ENCODE measurements at regions not wholly inside any gene's neighbourhood (a gene's known extent, or its start where the extent isn't known, plus 50 kb on each side); places are given as distances from the start of the nearest gene placed in this dataset.

GRCh38 chr17:5662409-5663085 lies 78.2 kb upstream of the NLRP1 start:
- H3F3A ChIP-seq (ENCODE audit: insufficient read depth) = no peaks in the 10 kb centered on the region
- no peaks in the 10 kb centered on the region for H3K9me3 ChIP-seq (ENCODE audit: insufficient read depth, low read length)
- no peaks in the 10 kb centered on the region for H4K20me1 ChIP-seq (ENCODE audit: low read depth, low read length)
- no peaks in the 10 kb centered on the region for H3K79me2 ChIP-seq (ENCODE audit: insufficient read depth, low read length)
- H3K4me3 ChIP-seq (ENCODE audit: insufficient read depth, low read length, poor library complexity, severe bottlenecking) = no peak overlapping the region
- TF ChIP-seq EZH2phosphoT487 (conservative IDR thresholded peaks at IDR 0.05; ENCODE audit: low read length) (no peak), CTCF (IDR thresholded peaks at IDR 0.05; ENCODE audit: insufficient read depth, low read length, poor library complexity, severe bottlenecking) (no peak)
- H3K4me2 ChIP-seq (ENCODE audit: low read depth, low read length, poor library complexity, severe bottlenecking) = no peak overlapping the region
- no peak overlapping the region for H3K27ac ChIP-seq (ENCODE audit: low read depth, low read length)
- no peak overlapping the region for H2AFZ ChIP-seq (ENCODE audit: low read depth, low read length, severe bottlenecking)
- no peaks in the 10 kb centered on the region for H3K27me3 ChIP-seq (ENCODE audit: low read length)
- H3K9ac ChIP-seq (ENCODE audit: low read length) = no peak overlapping the region
- no peaks in the 10 kb centered on the region for H3K9me2 ChIP-seq (replicated peaks; ENCODE audit: insufficient read depth, low read length)
- H3K36me3 ChIP-seq (ENCODE audit: low read length) = no peaks in the 10 kb centered on the region

- Histone ChIP-seq H3K27me3 (ENCODE audit: low read length) (no peaks in the 10 kb centered on the region), H3K36me3 (ENCODE audit: low read length) (no peaks in the 10 kb centered on the region), H2AFZ (ENCODE audit: low read depth, low read length, severe bottlenecking) (no peak overlapping the region), H4K20me1 (ENCODE audit: low read depth, low read length) (no peaks in the 10 kb centered on the region), H3F3A (ENCODE audit: insufficient read depth) (no peaks in the 10 kb centered on the region), H3K9me2 (replicated peaks; ENCODE audit: insufficient read depth, low read length) (no peaks in the 10 kb centered on the region), H3K79me2 (ENCODE audit: insufficient read depth, low read length) (no peaks in the 10 kb centered on the region), H3K9me3 (ENCODE audit: insufficient read depth, low read length) (no peaks in the 10 kb centered on the region), H3K4me2 (ENCODE audit: low read depth, low read length, poor library complexity, severe bottlenecking) (no peak overlapping the region), H3K4me3 (ENCODE audit: insufficient read depth, low read length, poor library complexity, severe bottlenecking) (no peak overlapping the region), H3K9ac (ENCODE audit: low read length) (no peak overlapping the region), H3K27ac (ENCODE audit: low read depth, low read length) (no peak overlapping the region)
- TF ChIP-seq CTCF (IDR thresholded peaks at IDR 0.05; ENCODE audit: insufficient read depth, low read length, poor library complexity, severe bottlenecking) (no peak), EZH2phosphoT487 (conservative IDR thresholded peaks at IDR 0.05; ENCODE audit: low read length) (no peak)
Observed at GRCh38 chr17:5665164-5665563, 80.9 kb upstream of the NLRP1 start.

GRCh38 chr17:5667871-5668270 lies 83.6 kb upstream of the NLRP1 start:
- Histone ChIP-seq H3K9ac (ENCODE audit: low read length) (no peak overlapping the region), H3K9me2 (replicated peaks; ENCODE audit: insufficient read depth, low read length) (no peaks in the 10 kb centered on the region), H4K20me1 (ENCODE audit: low read depth, low read length) (no peaks in the 10 kb centered on the region), H3K4me2 (ENCODE audit: low read depth, low read length, poor library complexity, severe bottlenecking) (no peak overlapping the region), H3F3A (ENCODE audit: insufficient read depth) (no peaks in the 10 kb centered on the region), H3K4me3 (ENCODE audit: insufficient read depth, low read length, poor library complexity, severe bottlenecking) (no peak overlapping the region), H3K9me3 (ENCODE audit: insufficient read depth, low read length) (no peaks in the 10 kb centered on the region), H3K27me3 (ENCODE audit: low read length) (no peaks in the 10 kb centered on the region), H2AFZ (ENCODE audit: low read depth, low read length, severe bottlenecking) (no peak overlapping the region), H3K79me2 (ENCODE audit: insufficient read depth, low read length) (no peaks in the 10 kb centered on the region), H3K36me3 (ENCODE audit: low read length) (no peaks in the 10 kb centered on the region), H3K27ac (ENCODE audit: low read depth, low read length) (no peak overlapping the region)
- no peak for TF ChIP-seq CTCF (IDR thresholded peaks at IDR 0.05; ENCODE audit: insufficient read depth, low read length, poor library complexity, severe bottlenecking)
- TF ChIP-seq EZH2phosphoT487 (conservative IDR thresholded peaks at IDR 0.05; ENCODE audit: low read length) = no peak

All from SU-DHL-6 (cell line).